Ishikawa (cell line): ENCODE measurements at regions not wholly inside any gene's neighbourhood (a gene's known extent, or its start where the extent isn't known, plus 50 kb on each side); places are given as distances from the start of the nearest gene placed in this dataset.

Experiments
- CEBPB ChIP-seq: IDR thresholded peaks from 2 replicates; pipeline ENCODE4 v1.6.1; 2012
- CREB1 ChIP-seq: IDR thresholded peaks from 2 replicates; pipeline ENCODE4 v1.6.1; 2012; ENCODE audit warnings: low read depth
- EGR1 ChIP-seq: IDR thresholded peaks from 2 replicates; pipeline ENCODE4 v1.6.1; 2012
- EP300 ChIP-seq: IDR thresholded peaks from 2 replicates; pipeline ENCODE4 v1.6.1; 2012; ENCODE audit warnings: borderline replicate concordance
- FOXM1 ChIP-seq: IDR thresholded peaks from 2 replicates; pipeline ENCODE4 v1.6.1; 2012; ENCODE audit warnings: low read depth, borderline replicate concordance
- NFIC ChIP-seq: IDR thresholded peaks from 2 replicates; pipeline ENCODE4 v1.6.1; 2012
- RAD21 ChIP-seq: IDR thresholded peaks from 2 replicates; pipeline ENCODE4 v1.6.1; 2012; ENCODE audit warnings: low read depth
- TAF1 ChIP-seq: IDR thresholded peaks from 2 replicates; pipeline ENCODE4 v1.6.1; 2012; ENCODE audit warnings: low read depth, mild to moderate bottlenecking
- TCF12 ChIP-seq: IDR thresholded peaks from 2 replicates; pipeline ENCODE4 v1.6.1; 2012; ENCODE audit warnings: low read depth
- TEAD4 ChIP-seq: IDR thresholded peaks from 2 replicates; pipeline ENCODE4 v1.6.1; 2012
- YY1 ChIP-seq: IDR thresholded peaks from 2 replicates; pipeline ENCODE4 v1.6.1; 2012; ENCODE audit warnings: low read depth
- ZBTB7A ChIP-seq: IDR thresholded peaks from 2 replicates; pipeline ENCODE4 v1.6.1; 2012; ENCODE audit warnings: low read depth
- TF ChIP-seq, protein P1 (sequence below): IDR thresholded peaks from 2 replicates; pipeline ENCODE4 v1.6.1; 2012
- TF ChIP-seq, protein P2 (sequence below): IDR thresholded peaks from 2 replicates; pipeline ENCODE4 v1.6.1; 2012; ENCODE audit warnings: low read depth, mild to moderate bottlenecking
- TF ChIP-seq, protein P3 (sequence below): IDR thresholded peaks from 2 replicates; pipeline ENCODE4 v1.6.1; 2012

DNA sequence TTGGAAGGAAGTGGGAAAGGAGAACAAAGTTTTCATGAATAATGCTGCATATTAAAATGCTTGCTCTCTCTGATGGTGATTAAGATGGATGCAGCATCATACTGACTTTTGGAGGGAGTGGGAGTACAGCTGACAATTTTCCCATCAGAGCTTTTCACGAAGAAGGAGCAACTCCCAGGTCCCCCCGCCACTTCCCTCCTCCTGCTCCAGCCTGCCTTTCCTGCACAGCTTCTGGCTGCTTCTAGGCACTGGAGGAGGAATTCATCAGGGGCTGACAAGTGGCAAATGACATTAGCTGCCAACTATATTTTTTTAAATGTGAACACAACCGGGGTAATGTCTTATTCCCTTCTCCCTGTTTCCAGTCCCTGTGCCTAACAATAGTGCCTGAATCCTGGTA, 477.9 kb downstream of the SHISA9 start:
- TF ChIP-seq TAF1 = no peak
- no peak for TF ChIP-seq EGR1
- TF ChIP-seq EP300 = no peak
- TF ChIP-seq YY1 = no peak
- no peak for TF ChIP-seq RAD21

DNA sequence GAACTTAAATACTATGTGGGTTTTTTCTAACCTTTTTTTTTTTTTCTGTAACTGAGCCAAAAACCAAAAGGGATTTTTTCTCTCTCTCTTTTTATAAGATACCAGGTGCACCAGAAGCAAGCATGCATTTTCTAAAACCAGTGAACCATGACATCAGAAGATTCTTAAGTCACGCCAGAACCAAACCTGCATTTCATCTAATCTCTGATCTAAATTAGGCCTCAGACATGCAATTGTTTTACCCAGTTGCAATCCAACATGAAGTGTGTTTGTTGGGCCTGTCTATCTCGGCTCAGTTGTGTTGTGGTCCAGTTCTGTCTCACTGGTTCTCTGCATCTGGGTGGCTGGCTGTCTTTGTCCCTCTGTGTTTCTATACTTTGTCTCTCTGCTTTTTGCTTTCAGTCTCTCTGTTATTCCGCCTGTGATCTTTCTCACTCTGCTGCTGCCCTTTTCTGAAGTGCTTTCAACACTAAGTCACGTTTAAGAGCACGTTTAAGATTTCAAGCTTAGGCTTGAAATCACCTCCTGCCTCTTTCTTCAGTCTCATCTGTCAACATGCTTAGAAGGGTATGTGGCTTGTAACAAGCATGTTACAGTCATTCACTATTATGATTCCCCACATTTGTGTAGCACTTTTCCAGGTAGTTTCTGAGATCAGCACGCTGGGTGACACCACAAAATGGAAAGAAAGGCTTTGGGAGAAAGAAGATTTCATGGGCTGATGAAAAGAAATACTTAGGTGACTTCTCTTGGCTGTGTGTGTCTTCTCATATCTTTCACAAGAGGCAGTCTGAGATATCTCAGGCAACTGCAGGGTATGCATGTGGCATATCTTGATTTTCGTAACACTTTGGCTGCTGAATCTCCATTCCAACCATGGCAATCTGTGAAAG, 488.9 kb downstream of the SHISA9 start:
- TF ChIP-seq CREB1 = no peak
- no peak for TF ChIP-seq CEBPB
- TF ChIP-seq, protein P1, sequence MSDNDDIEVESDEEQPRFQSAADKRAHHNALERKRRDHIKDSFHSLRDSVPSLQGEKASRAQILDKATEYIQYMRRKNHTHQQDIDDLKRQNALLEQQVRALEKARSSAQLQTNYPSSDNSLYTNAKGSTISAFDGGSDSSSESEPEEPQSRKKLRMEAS = no peak
- no peak for TF ChIP-seq YY1
- no peak for TF ChIP-seq FOXM1
- TF ChIP-seq, protein P2, sequence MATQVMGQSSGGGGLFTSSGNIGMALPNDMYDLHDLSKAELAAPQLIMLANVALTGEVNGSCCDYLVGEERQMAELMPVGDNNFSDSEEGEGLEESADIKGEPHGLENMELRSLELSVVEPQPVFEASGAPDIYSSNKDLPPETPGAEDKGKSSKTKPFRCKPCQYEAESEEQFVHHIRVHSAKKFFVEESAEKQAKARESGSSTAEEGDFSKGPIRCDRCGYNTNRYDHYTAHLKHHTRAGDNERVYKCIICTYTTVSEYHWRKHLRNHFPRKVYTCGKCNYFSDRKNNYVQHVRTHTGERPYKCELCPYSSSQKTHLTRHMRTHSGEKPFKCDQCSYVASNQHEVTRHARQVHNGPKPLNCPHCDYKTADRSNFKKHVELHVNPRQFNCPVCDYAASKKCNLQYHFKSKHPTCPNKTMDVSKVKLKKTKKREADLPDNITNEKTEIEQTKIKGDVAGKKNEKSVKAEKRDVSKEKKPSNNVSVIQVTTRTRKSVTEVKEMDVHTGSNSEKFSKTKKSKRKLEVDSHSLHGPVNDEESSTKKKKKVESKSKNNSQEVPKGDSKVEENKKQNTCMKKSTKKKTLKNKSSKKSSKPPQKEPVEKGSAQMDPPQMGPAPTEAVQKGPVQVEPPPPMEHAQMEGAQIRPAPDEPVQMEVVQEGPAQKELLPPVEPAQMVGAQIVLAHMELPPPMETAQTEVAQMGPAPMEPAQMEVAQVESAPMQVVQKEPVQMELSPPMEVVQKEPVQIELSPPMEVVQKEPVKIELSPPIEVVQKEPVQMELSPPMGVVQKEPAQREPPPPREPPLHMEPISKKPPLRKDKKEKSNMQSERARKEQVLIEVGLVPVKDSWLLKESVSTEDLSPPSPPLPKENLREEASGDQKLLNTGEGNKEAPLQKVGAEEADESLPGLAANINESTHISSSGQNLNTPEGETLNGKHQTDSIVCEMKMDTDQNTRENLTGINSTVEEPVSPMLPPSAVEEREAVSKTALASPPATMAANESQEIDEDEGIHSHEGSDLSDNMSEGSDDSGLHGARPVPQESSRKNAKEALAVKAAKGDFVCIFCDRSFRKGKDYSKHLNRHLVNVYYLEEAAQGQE = no peak
- TF ChIP-seq RAD21 = no peak
- TF ChIP-seq, protein P3, sequence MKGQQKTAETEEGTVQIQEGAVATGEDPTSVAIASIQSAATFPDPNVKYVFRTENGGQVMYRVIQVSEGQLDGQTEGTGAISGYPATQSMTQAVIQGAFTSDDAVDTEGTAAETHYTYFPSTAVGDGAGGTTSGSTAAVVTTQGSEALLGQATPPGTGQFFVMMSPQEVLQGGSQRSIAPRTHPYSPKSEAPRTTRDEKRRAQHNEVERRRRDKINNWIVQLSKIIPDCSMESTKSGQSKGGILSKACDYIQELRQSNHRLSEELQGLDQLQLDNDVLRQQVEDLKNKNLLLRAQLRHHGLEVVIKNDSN = no peak
- no peak for TF ChIP-seq ZBTB7A
- no peak for TF ChIP-seq NFIC
- no peak for TF ChIP-seq EGR1
- TF ChIP-seq EP300 = no peak
- no peak for TF ChIP-seq TAF1
- no peak for TF ChIP-seq TCF12
- TF ChIP-seq TEAD4 = no peak

DNA sequence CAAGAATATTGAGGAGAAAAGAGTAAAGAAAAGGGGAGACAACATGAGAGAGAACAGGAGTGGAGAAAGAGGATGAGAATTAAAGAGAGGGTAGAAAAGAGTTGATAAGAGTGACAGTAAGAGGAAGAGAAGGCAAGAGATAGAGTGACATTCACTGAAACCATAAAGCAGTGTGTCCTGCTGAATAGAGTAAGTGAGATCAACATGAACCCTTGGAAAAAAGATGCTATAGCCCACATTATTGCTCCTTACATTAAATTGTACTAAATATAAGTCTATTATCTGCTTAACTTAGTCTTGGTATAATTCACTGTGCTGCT, 489.5 kb downstream of the SHISA9 start:
- TF ChIP-seq EP300 (no peak), TAF1 (no peak), NFIC (no peak), TCF12 (no peak), YY1 (no peak), CEBPB (no peak), TEAD4 (no peak), RAD21 (no peak), EGR1 (no peak), ZBTB7A (no peak), CREB1 (no peak), FOXM1 (no peak)
- TF ChIP-seq, protein P1 = no peak
- TF ChIP-seq, protein P2 = no peak
- TF ChIP-seq, protein P3 = no peak

DNA sequence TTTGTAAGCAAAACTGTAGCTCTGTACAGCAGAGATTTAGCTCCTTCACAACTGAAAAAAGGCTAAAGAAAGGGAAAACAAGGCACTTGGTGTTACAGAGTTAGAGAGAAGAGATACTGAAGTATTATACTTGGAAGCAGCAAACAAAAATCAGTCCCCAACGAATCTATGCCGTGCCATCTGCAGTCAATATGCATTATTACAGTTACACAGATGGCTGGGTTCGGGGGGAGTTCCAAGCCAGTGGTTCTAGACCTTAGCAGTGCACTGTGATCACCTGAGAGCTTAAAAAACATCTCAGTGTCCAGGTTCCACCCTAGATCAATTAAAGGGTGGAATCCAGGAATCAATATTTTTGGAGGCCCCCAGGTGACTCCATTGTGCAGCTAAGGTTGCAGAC, 489.9 kb downstream of the SHISA9 start:
- TF ChIP-seq, protein P3 = no peak
- TF ChIP-seq NFIC = no peak
- TF ChIP-seq ZBTB7A = no peak
- no peak for TF ChIP-seq TAF1
- no peak for TF ChIP-seq TCF12
- no peak for TF ChIP-seq RAD21
- TF ChIP-seq TEAD4 = no peak
- TF ChIP-seq YY1 = no peak
- TF ChIP-seq, protein P1 = no peak
- TF ChIP-seq EGR1 = no peak
- TF ChIP-seq EP300 = no peak
- no peak for TF ChIP-seq CREB1
- TF ChIP-seq FOXM1 = no peak
- TF ChIP-seq, protein P2 = no peak
- no peak for TF ChIP-seq CEBPB
